ENCODE measurements at regions not wholly inside any gene's neighbourhood (a gene's known extent, or its start where the extent isn't known, plus 50 kb on each side); places are given as distances from the start of the nearest gene placed in this dataset.

- H3K9ac ChIP-seq (ENCODE audit: low read length): no peak overlapping the region
- no peak overlapping the region for H3K27ac ChIP-seq (ENCODE audit: low read depth, low read length, poor library complexity, severe bottlenecking)
- no peak overlapping the region for H3K4me2 ChIP-seq (ENCODE audit: low read length)
- H3K36me3 ChIP-seq (ENCODE audit: insufficient read depth, low read length): no peaks in the 10 kb centered on the region
- no peaks in the 10 kb centered on the region; the same call in 1 of the 2 replicates for H3K27me3 ChIP-seq (ENCODE audit: insufficient read depth, low read length)
- H3K9me2 ChIP-seq (ENCODE audit: low read depth, low read length): no peaks in the 10 kb centered on the region
- no peaks in the 10 kb centered on the region for H3K9me3 ChIP-seq (ENCODE audit: low read length)
- TF ChIP-seq CTCF (IDR thresholded peaks at IDR 0.05; ENCODE audit: low read length) (no peak), EZH2 (IDR thresholded peaks at IDR 0.05; ENCODE audit: borderline replicate concordance, low read length) (no peak)
- H4K20me1 ChIP-seq (ENCODE audit: insufficient read depth, low read length): no peaks in the 10 kb centered on the region
- H3K79me2 ChIP-seq (ENCODE audit: insufficient read depth, low read length): no peaks in the 10 kb centered on the region
- no peak overlapping the region for H3K4me3 ChIP-seq (ENCODE audit: low read depth, low read length, poor library complexity, severe bottlenecking)
- H2AFZ ChIP-seq (ENCODE audit: low read length): no peak overlapping the region
- peaks cover 22% of the 10 kb centered on the region for H3K4me1 ChIP-seq (ENCODE audit: insufficient read depth, low read length, severe bottlenecking)
- no peaks in the 10 kb centered on the region for H3F3A ChIP-seq (ENCODE audit: insufficient read depth, low read length)
Measured at GRCh38 chr14:89614009-89614691, 197.1 kb upstream of the FOXN3 start.

- Histone ChIP-seq H3K36me3 (ENCODE audit: insufficient read depth, low read length) (no peaks in the 10 kb centered on the region), H3K9ac (ENCODE audit: low read length) (no peak overlapping the region), H3K9me3 (ENCODE audit: low read length) (0 out of 2 replicates have a peak, but pooled peaks cover 2% of the 10 kb centered on the region), H3K9me2 (ENCODE audit: low read depth, low read length) (no peaks in the 10 kb centered on the region), H3K4me2 (ENCODE audit: low read length) (no peak overlapping the region), H3K79me2 (ENCODE audit: insufficient read depth, low read length) (no peaks in the 10 kb centered on the region), H3K27me3 (ENCODE audit: insufficient read depth, low read length) (no peaks in the 10 kb centered on the region; the same call in 1 of the 2 replicates), H3K27ac (ENCODE audit: low read depth, low read length, poor library complexity, severe bottlenecking) (no peak overlapping the region), H3F3A (ENCODE audit: insufficient read depth, low read length) (no peaks in the 10 kb centered on the region), H3K4me1 (ENCODE audit: insufficient read depth, low read length, severe bottlenecking) (peaks cover 17% of the 10 kb centered on the region), H4K20me1 (ENCODE audit: insufficient read depth, low read length) (no peaks in the 10 kb centered on the region), H2AFZ (ENCODE audit: low read length) (no peak overlapping the region), H3K4me3 (ENCODE audit: low read depth, low read length, poor library complexity, severe bottlenecking) (no peak overlapping the region)
- TF ChIP-seq EZH2 (IDR thresholded peaks at IDR 0.05; ENCODE audit: borderline replicate concordance, low read length) (no peak), CTCF (IDR thresholded peaks at IDR 0.05; ENCODE audit: low read length) (no peak)
Measured at GRCh38 chr14:89613260-89614008, 196.4 kb upstream of the FOXN3 start.

GRCh38 chr14:89609500-89610100 is 192.6 kb upstream of the FOXN3 start:
- TF ChIP-seq CTCF (IDR thresholded peaks at IDR 0.05; ENCODE audit: low read length) (no peak), EZH2 (IDR thresholded peaks at IDR 0.05; ENCODE audit: borderline replicate concordance, low read length) (no peak)
- H2AFZ ChIP-seq (ENCODE audit: low read length): no peak overlapping the region
- H3K9me3 ChIP-seq (ENCODE audit: low read length): 0 out of 2 replicates have a peak, but pooled peaks cover 4% of the 10 kb centered on the region
- no peaks in the 10 kb centered on the region for H3F3A ChIP-seq (ENCODE audit: insufficient read depth, low read length)
- H3K79me2 ChIP-seq (ENCODE audit: insufficient read depth, low read length): no peaks in the 10 kb centered on the region
- no peak overlapping the region for H3K4me3 ChIP-seq (ENCODE audit: low read depth, low read length, poor library complexity, severe bottlenecking)
- H3K4me2 ChIP-seq (ENCODE audit: low read length): no peak overlapping the region
- no peaks in the 10 kb centered on the region for H3K9me2 ChIP-seq (ENCODE audit: low read depth, low read length)
- no peaks in the 10 kb centered on the region; the same call in 1 of the 2 replicates for H3K36me3 ChIP-seq (ENCODE audit: insufficient read depth, low read length)
- no peak overlapping the region for H3K9ac ChIP-seq (ENCODE audit: low read length)
- H3K27ac ChIP-seq (ENCODE audit: low read depth, low read length, poor library complexity, severe bottlenecking): no peak overlapping the region
- H4K20me1 ChIP-seq (ENCODE audit: insufficient read depth, low read length): no peaks in the 10 kb centered on the region
- H3K27me3 ChIP-seq (ENCODE audit: insufficient read depth, low read length): peaks cover 5% of the 10 kb centered on the region; the same call in 1 of the 2 replicates
- H3K4me1 ChIP-seq (ENCODE audit: insufficient read depth, low read length, severe bottlenecking): no peaks in the 10 kb centered on the region

All from OCI-LY1 (cell line).